ENCODE measurements at regions not wholly inside any gene's neighbourhood (a gene's known extent, or its start where the extent isn't known, plus 50 kb on each side); places are given as distances from the start of the nearest gene placed in this dataset.

- no peaks in the 10 kb centered on the region for H3K4me1 Mint-ChIP-seq
- no peaks in the 10 kb centered on the region for H3K9me3 ChIP-seq (ENCODE audit: control insufficient read depth in 2 of 2, low read length in 2 of 2)
- H3K36me3 Mint-ChIP-seq: no peaks in the 10 kb centered on the region
- no peaks in the 10 kb centered on the region for H3K4me1 ChIP-seq (ENCODE audit: control insufficient read depth, insufficient read depth, low read length, poor library complexity, severe bottlenecking)
- DNase-seq (no peak), ATAC-seq (ENCODE audit: low read depth in 2 of 2) (no peak)
- H3K27ac Mint-ChIP-seq: no peak overlapping the region
- H3K27me3 ChIP-seq (ENCODE audit: control insufficient read depth, insufficient read depth, low read length): no peaks in the 10 kb centered on the region
- no peaks in the 10 kb centered on the region for H3K36me3 ChIP-seq (ENCODE audit: control insufficient read depth, insufficient read depth, low read length)
- H3K4me3 ChIP-seq (ENCODE audit: low read depth, low read length): no peak overlapping the region
- no peaks in the 10 kb centered on the region for H3K27me3 Mint-ChIP-seq
- H3K4me3 Mint-ChIP-seq: no peak overlapping the region
- H3K27ac ChIP-seq (ENCODE audit: insufficient read depth, low read length, poor library complexity, severe bottlenecking): no peak overlapping the region
- H3K9me3 Mint-ChIP-seq: no peaks in the 10 kb centered on the region
Measured at GRCh38 chr2:48870942-48871341, 115.4 kb upstream of the LHCGR start.

- Histone ChIP-seq H3K27me3 (ENCODE audit: control insufficient read depth, insufficient read depth, low read length) (no peaks in the 10 kb centered on the region), H3K4me1 (ENCODE audit: control insufficient read depth, insufficient read depth, low read length, poor library complexity, severe bottlenecking) (no peaks in the 10 kb centered on the region), H3K36me3 (ENCODE audit: control insufficient read depth, insufficient read depth, low read length) (no peaks in the 10 kb centered on the region), H3K9me3 (ENCODE audit: control insufficient read depth in 2 of 2, low read length in 2 of 2) (no peaks in the 10 kb centered on the region), H3K27ac (ENCODE audit: insufficient read depth, low read length, poor library complexity, severe bottlenecking) (no peak overlapping the region), H3K4me3 (ENCODE audit: low read depth, low read length) (no peak overlapping the region)
- DNase-seq (no peak), ATAC-seq (ENCODE audit: low read depth in 2 of 2) (no peak)
- no peaks in the 10 kb centered on the region for H3K9me3 Mint-ChIP-seq
- no peaks in the 10 kb centered on the region for H3K4me1 Mint-ChIP-seq
- no peak overlapping the region for H3K4me3 Mint-ChIP-seq
- H3K36me3 Mint-ChIP-seq: no peaks in the 10 kb centered on the region
- H3K27me3 Mint-ChIP-seq: no peaks in the 10 kb centered on the region
- peak overlapping the region in 1 of 3 donors; percentile 44 for H3K27ac Mint-ChIP-seq
Measured at GRCh38 chr2:48870503-48870902, 115.0 kb upstream of the LHCGR start.

GRCh38 chr2:48865704-48866103, 110.2 kb upstream of the LHCGR start:
- no peaks in the 10 kb centered on the region for H3K4me1 ChIP-seq (ENCODE audit: control insufficient read depth, insufficient read depth, low read length, poor library complexity, severe bottlenecking)
- DNase-seq (no peak), ATAC-seq (ENCODE audit: low read depth in 2 of 2) (no peak)
- H3K27me3 Mint-ChIP-seq: peaks cover 5% of the 10 kb centered on the region
- no peak overlapping the region for H3K27ac Mint-ChIP-seq
- H3K36me3 Mint-ChIP-seq: no peaks in the 10 kb centered on the region
- no peaks in the 10 kb centered on the region for H3K36me3 ChIP-seq (ENCODE audit: control insufficient read depth, insufficient read depth, low read length)
- H3K4me1 Mint-ChIP-seq: no peaks in the 10 kb centered on the region
- H3K9me3 ChIP-seq (ENCODE audit: control insufficient read depth in 2 of 2, low read length in 2 of 2): no peaks in the 10 kb centered on the region
- no peak overlapping the region for H3K4me3 ChIP-seq (ENCODE audit: low read depth, low read length)
- no peak overlapping the region for H3K4me3 Mint-ChIP-seq
- peaks cover 0 to 2% (median 0%) of the 10 kb centered on the region in 7 donors for H3K9me3 Mint-ChIP-seq
- no peaks in the 10 kb centered on the region for H3K27me3 ChIP-seq (ENCODE audit: control insufficient read depth, insufficient read depth, low read length)
- H3K27ac ChIP-seq (ENCODE audit: insufficient read depth, low read length, poor library complexity, severe bottlenecking): no peak overlapping the region

- H3K36me3 ChIP-seq (ENCODE audit: control insufficient read depth, insufficient read depth, low read length): no peaks in the 10 kb centered on the region
- H3K4me1 Mint-ChIP-seq: no peaks in the 10 kb centered on the region
- H3K27ac Mint-ChIP-seq: no peak overlapping the region
- H3K27ac ChIP-seq (ENCODE audit: insufficient read depth, low read length, poor library complexity, severe bottlenecking): no peak overlapping the region
- H3K27me3 ChIP-seq (ENCODE audit: control insufficient read depth, insufficient read depth, low read length): no peaks in the 10 kb centered on the region
- H3K4me3 Mint-ChIP-seq: no peak overlapping the region
- H3K36me3 Mint-ChIP-seq: no peaks in the 10 kb centered on the region
- H3K27me3 Mint-ChIP-seq: peaks cover 5% of the 10 kb centered on the region
- peaks cover 0 to 6% (median 2%) of the 10 kb centered on the region in 7 donors for H3K9me3 Mint-ChIP-seq
- H3K4me1 ChIP-seq (ENCODE audit: control insufficient read depth, insufficient read depth, low read length, poor library complexity, severe bottlenecking): no peaks in the 10 kb centered on the region
- ATAC-seq (ENCODE audit: low read depth in 2 of 2): no peak
- no peak overlapping the region for H3K4me3 ChIP-seq (ENCODE audit: low read depth, low read length)
- H3K9me3 ChIP-seq (ENCODE audit: control insufficient read depth in 2 of 2, low read length in 2 of 2): no peaks in the 10 kb centered on the region
- no peak for DNase-seq
Measured at GRCh38 chr2:48860380-48860779, 104.9 kb upstream of the LHCGR start.

- no peak overlapping the region for H3K4me3 ChIP-seq (ENCODE audit: low read depth, low read length)
- no peak overlapping the region for H3K27ac ChIP-seq (ENCODE audit: insufficient read depth, low read length, poor library complexity, severe bottlenecking)
- no peak for DNase-seq
- H3K27ac Mint-ChIP-seq: no peak overlapping the region
- H3K9me3 ChIP-seq (ENCODE audit: control insufficient read depth in 2 of 2, low read length in 2 of 2): no peaks in the 10 kb centered on the region
- no peak overlapping the region for H3K4me3 Mint-ChIP-seq
- ATAC-seq (ENCODE audit: low read depth in 2 of 2): no peak
- no peaks in the 10 kb centered on the region for H3K36me3 Mint-ChIP-seq
- H3K9me3 Mint-ChIP-seq: peaks cover 0 to 6% (median 2%) of the 10 kb centered on the region in 7 donors
- no peaks in the 10 kb centered on the region for H3K4me1 ChIP-seq (ENCODE audit: control insufficient read depth, insufficient read depth, low read length, poor library complexity, severe bottlenecking)
- no peaks in the 10 kb centered on the region for H3K4me1 Mint-ChIP-seq
- H3K36me3 ChIP-seq (ENCODE audit: control insufficient read depth, insufficient read depth, low read length): no peaks in the 10 kb centered on the region
- H3K27me3 Mint-ChIP-seq: peaks cover 4% of the 10 kb centered on the region
- H3K27me3 ChIP-seq (ENCODE audit: control insufficient read depth, insufficient read depth, low read length): no peaks in the 10 kb centered on the region
Measured at GRCh38 chr2:48856657-48857056, 101.1 kb upstream of the LHCGR start.

GRCh38 chr2:48856144-48856543, 100.6 kb upstream of the LHCGR start:
- Histone ChIP-seq H3K27ac (ENCODE audit: insufficient read depth, low read length, poor library complexity, severe bottlenecking) (no peak overlapping the region), H3K36me3 (ENCODE audit: control insufficient read depth, insufficient read depth, low read length) (no peaks in the 10 kb centered on the region), H3K27me3 (ENCODE audit: control insufficient read depth, insufficient read depth, low read length) (no peaks in the 10 kb centered on the region), H3K4me3 (ENCODE audit: low read depth, low read length) (no peak overlapping the region), H3K9me3 (ENCODE audit: control insufficient read depth in 2 of 2, low read length in 2 of 2) (no peaks in the 10 kb centered on the region), H3K4me1 (ENCODE audit: control insufficient read depth, insufficient read depth, low read length, poor library complexity, severe bottlenecking) (no peaks in the 10 kb centered on the region)
- DNase-seq (no peak), ATAC-seq (ENCODE audit: low read depth in 2 of 2) (no peak)
- no peaks in the 10 kb centered on the region for H3K4me1 Mint-ChIP-seq
- H3K27me3 Mint-ChIP-seq: peaks cover 4% of the 10 kb centered on the region
- no peaks in the 10 kb centered on the region for H3K36me3 Mint-ChIP-seq
- no peak overlapping the region for H3K4me3 Mint-ChIP-seq
- no peak overlapping the region for H3K27ac Mint-ChIP-seq
- H3K9me3 Mint-ChIP-seq: peaks cover 0 to 6% (median 2%) of the 10 kb centered on the region in 7 donors

- H3K27ac Mint-ChIP-seq: no peak overlapping the region
- no peak for DNase-seq
- Histone ChIP-seq H3K36me3 (ENCODE audit: control insufficient read depth, insufficient read depth, low read length) (no peaks in the 10 kb centered on the region), H3K27ac (ENCODE audit: insufficient read depth, low read length, poor library complexity, severe bottlenecking) (no peak overlapping the region), H3K4me3 (ENCODE audit: low read depth, low read length) (no peak overlapping the region), H3K27me3 (ENCODE audit: control insufficient read depth, insufficient read depth, low read length) (no peaks in the 10 kb centered on the region), H3K4me1 (ENCODE audit: control insufficient read depth, insufficient read depth, low read length, poor library complexity, severe bottlenecking) (no peaks in the 10 kb centered on the region), H3K9me3 (ENCODE audit: control insufficient read depth in 2 of 2, low read length in 2 of 2) (no peaks in the 10 kb centered on the region)
- H3K9me3 Mint-ChIP-seq: peaks cover 0 to 6% (median 2%) of the 10 kb centered on the region in 7 donors
- peaks cover 6% of the 10 kb centered on the region for H3K27me3 Mint-ChIP-seq
- H3K4me1 Mint-ChIP-seq: no peaks in the 10 kb centered on the region
- no peaks in the 10 kb centered on the region for H3K36me3 Mint-ChIP-seq
- ATAC-seq (ENCODE audit: low read depth in 2 of 2): no peak
- H3K4me3 Mint-ChIP-seq: no peak overlapping the region
Measured at GRCh38 chr2:48855142-48855541, 99.6 kb upstream of the LHCGR start.

- H3K27me3 Mint-ChIP-seq: peaks cover 6% of the 10 kb centered on the region
- Histone ChIP-seq H3K27me3 (ENCODE audit: control insufficient read depth, insufficient read depth, low read length) (no peaks in the 10 kb centered on the region), H3K36me3 (ENCODE audit: control insufficient read depth, insufficient read depth, low read length) (no peaks in the 10 kb centered on the region), H3K27ac (ENCODE audit: insufficient read depth, low read length, poor library complexity, severe bottlenecking) (no peak overlapping the region), H3K9me3 (ENCODE audit: control insufficient read depth in 2 of 2, low read length in 2 of 2) (no peaks in the 10 kb centered on the region), H3K4me3 (ENCODE audit: low read depth, low read length) (no peak overlapping the region), H3K4me1 (ENCODE audit: control insufficient read depth, insufficient read depth, low read length, poor library complexity, severe bottlenecking) (no peaks in the 10 kb centered on the region)
- DNase-seq (no peak), ATAC-seq (ENCODE audit: low read depth in 2 of 2) (no peak)
- H3K9me3 Mint-ChIP-seq: peaks cover 0 to 6% (median 2%) of the 10 kb centered on the region in 7 donors
- H3K4me1 Mint-ChIP-seq: no peaks in the 10 kb centered on the region
- no peak overlapping the region for H3K27ac Mint-ChIP-seq
- H3K4me3 Mint-ChIP-seq: no peak overlapping the region
- H3K36me3 Mint-ChIP-seq: no peaks in the 10 kb centered on the region
Measured at GRCh38 chr2:48854681-48855080, 99.2 kb upstream of the LHCGR start.

Measured in CD4-positive, CD25-positive, alpha-beta regulatory T cell (primary cell).